Left forelimb (tissue), 1 donor: ENCODE measurements at regions not wholly inside any gene's neighbourhood (a gene's known extent, or its start where the extent isn't known, plus 50 kb on each side); places are given as distances from the start of the nearest gene placed in this dataset.
"Not testable (repeated sequence)": the region's sequence is repeated elsewhere in the genome, so short reads cannot be mapped to it uniquely, and the experiment has no call there.

Experiments used
- DNase-seq: peaks from one replicate; pipeline ENCODE4 v3.0.0-alpha.2; 2018; ENCODE audit warnings: low spot score

DNA sequence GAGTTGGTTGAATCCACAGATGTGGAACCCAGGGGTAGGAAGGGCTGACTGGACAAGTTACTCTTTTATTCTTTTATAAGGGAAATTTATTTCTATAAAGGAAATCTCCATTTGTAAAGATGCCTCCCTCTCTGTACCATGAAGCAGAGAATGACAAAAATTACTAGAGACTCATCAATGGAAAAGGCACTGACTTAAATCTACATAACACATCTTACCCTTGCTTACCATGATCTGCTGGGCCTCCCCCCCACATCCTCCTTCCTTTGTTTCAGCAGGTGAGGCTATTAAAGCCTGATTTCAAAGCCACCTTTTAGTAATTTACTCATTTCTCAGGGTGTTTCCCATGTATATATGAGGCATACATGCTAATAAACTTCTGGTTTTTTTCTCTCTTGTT lies 130.2 kb upstream of the HDDC2 start:
- DNase-seq: no peak

DNA sequence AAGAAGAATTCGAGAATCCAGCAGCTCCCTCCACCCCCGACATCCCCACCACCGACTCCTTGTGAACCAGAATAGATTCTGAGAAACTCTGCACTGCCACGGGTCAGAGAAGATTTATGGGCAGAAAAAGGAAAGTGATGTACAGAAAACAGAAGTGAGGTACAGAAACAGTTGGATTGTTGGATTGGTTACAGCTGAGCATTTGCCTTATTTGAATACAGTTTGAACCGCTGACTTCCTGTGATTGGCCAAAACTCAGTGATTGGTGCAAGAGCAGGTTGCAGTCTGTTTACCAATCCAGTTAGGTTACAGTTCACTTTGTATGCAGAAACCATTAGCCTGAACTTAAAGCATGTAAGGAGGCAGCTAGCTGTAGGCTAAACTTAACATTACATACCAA lies 131.2 kb upstream of the HDDC2 start:
- no peak for DNase-seq

DNA sequence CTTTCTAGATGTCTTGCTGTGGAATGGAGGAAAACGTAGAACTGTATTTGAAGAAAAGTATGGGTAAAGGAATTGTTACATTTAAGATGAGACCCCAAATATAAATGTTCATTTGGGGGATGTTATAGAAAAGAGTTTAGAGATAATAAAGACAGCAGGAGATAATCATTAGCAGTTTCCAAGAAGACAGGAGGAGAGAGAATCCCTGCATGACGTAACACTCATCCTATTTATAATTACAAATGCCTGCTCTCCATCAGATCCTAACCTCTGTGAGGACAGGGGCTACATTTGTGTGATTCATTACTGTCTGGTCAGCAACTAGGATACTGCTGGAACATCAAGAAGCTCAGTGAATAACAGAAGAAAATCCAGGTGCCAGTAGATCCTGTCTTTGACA lies 133.0 kb upstream of the HDDC2 start:
- no peak for DNase-seq

DNA sequence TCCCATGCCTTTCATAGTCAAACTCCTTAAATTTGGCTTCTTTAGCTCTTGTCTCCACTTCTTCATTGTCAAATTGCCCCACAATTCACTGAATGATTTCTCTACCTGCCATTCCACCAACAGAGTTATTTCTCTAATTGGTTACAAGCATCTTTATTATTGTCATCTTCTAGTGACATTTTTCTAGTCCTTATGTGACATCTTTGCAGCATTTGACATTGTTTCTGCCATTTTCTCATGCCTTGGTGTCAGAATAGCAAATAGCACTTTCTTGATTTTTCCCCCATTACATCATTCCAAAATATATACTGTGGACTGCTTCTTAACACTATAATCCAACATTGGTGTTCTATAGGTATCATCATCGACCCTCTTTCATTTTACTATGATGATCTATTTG lies 137.7 kb upstream of the HDDC2 start:
- no peak for DNase-seq

DNA sequence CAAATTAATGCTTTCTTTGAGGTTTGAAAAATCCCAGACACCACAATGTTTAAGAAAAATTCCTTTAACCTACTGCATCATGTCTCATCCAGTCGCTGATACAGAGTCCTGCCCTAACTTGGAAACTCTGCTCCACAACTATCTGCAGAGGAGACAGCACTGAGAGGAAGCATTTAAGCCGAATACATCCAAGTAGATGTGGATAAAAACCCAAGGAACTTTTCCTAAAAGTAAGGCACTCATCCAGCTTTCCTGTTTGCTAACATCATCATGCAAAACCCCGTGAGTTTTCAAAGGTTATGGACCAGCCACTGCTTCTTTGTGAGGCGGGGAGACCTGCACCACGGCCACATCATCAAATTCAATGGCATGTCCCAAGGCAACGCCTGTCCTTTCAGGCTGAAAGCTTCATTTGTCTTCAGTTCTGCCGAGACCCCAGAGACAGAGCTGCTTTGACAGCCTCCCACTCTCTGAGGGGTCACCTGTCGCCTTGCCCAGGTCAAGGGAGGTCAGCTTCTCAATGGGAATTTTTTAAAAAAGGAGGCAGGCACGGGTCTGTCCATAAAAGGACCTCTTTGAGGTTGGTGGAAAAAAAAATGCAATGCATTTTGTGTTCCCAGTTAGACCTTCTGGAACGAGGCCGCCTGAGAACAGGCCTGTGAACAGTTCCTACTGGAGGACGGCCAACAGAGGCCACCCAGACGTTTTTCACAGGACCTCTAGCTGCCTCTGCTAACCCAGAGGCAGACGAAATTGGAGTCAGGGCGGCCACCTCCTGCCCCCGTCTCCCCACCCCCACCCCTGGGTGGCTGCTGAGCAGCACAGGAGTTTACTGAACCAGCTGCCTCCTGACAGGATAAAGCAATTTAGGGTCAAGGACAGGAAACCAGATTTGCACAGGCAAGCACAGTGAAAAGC lies 142.5 kb upstream of the HDDC2 start:
- DNase-seq: no peak

DNA sequence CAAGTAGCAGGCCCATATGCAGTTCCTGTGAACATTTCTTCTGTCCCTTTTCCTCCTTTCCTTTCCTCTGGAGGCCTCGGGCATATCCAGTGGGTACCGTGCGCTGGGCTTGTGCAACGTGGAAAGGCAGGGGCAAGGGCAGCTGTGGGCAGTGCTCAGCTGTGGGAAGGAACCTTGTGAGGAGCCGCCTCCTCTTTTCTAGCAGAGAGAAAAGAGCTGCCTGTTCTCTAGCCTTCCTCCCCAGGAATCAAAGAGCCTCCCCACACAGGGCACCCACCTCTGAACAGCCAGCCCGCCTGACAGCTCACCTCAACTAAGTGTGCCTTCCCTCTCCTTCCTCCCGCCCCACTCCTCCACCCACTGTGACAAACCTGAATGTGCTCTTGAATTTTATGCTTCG lies 143.3 kb upstream of the HDDC2 start:
- DNase-seq: no peak

DNA sequence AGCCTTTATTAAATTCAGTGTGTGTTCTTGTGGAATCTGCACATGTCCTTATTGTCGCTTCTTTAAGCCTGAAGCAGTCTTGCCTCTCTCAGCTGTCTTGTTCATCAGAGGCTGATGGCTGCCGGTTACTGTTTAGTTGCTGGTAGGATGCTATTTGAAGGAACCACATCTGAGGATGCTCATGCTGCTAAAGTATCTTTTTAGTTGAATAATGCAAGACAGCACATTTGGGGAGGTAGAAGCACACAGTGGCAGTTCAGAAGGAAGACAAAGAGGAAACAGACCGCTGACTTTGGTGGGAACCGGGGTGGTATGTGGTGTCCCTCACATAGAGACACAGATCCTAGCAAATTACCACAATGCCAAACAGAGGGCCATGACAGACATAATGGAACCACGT lies 144.2 kb upstream of the HDDC2 start:
- no peak for DNase-seq

DNA sequence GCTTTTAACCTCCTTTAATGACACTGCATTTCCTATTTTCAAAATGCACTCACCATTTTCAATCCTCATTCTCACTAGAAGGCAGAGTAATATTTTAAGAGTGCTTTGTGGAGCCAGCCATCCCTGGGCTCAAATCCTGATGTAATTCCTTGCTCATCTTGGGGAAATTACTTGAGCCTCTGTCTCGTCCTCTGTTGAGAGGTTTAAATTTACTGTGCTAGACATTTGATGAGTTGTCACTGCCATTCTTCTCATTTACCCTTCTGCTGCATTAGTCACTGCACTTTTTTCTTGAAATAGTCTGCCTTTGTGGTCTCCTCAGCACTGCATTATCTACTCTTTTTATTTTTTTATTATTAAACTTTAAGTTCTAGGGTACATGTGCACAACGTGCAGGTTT lies 150.0 kb upstream of the HDDC2 start:
- DNase-seq: no peak

DNA sequence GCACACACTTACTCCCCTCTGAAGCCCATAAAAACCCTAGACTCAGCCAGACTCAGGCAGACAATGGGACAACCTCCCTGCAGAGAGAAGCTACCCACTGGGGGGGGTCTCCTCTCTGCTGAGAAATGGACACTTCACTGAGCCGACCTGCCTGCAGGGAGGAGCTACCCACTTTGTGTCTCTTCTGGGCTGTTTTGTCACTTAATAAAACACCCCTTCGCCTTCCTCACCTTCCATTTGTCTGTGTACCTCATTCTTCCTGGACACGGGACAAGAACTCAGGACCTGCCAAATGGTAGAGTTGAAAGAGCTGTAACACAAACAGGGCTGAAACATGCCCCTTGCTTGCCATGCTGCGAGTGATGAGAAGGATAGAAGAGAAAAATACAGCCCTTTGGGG lies 151.7 kb upstream of the HDDC2 start:
- no peak for DNase-seq

DNA sequence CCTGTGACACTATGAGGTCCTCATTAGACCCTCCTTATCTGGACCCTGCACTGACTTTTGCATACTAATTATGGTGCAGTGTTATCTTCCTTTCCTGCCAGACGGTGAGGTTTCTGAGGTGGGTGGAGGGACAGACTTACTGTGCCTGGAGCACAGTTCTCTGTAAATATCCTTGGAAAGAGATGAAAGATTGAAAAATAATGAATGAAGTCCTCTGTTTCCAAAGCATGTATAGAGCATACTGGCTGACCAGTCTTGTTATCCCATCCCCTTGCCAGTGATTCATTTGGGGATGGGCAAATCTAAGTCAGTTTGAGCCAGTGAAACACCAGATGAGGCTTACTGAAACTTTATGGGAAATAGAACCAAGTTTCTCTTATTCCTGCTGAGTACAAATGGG lies 152.6 kb upstream of the HDDC2 start:
- no peak for DNase-seq

DNA sequence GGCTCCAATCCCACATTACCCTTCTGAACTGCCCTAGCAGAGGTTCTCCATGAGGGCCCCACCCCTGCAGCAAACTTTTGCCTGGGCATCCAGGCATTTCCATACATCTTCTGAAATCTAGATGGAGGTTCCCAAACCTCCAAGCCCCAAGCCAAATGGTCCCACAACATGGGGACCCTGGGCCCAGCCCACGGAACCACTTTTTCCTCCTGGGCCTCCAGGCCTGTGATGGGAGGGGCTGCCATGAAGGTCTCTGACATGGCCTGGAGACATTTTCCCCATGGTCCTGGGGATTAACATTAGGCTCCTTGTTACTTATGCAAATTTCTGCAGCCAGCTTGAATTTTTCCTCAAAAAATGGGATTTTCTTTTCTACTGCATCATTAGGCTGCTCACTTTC lies 156.7 kb upstream of the HDDC2 start:
- DNase-seq: not testable (repeated sequence)

DNA sequence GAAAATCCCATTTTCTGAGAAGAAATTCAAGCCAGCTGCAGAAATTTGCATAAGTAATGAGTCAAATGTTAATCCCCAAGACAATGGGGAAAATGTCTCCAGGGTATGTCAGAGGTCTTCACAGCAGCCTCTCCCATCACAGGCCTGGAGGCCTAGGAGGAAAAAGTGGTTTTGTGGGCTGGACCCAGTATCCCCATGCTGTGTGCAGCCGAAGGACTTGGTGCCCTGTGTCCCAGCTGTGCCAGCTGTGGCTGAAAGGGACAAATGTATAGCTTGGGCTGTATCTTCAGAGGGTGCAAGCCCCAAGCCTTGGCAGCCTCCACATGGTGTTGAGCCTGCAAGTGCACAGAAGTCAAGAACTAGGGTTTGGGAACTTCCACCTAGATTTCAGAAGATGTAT lies 163.6 kb upstream of the HDDC2 start:
- not testable (repeated sequence) for DNase-seq

DNA sequence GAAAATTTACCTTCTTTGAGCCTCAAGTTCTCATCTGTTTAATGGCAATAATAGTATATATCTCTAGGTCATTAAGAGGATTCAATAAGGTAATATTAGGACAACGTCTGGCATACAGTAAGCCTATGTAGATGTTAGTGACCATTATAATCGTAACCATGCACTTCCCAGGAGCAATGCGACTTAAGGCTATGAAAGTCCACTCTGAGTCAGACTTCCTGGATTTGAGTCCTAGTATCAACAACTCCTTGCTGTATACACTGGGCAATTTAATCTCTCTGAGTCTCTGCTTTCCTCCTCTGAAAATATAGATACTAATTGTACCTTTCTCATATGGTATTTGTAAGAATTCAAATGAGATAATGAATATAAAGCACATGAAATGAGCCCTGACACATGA lies 168.1 kb upstream of the HDDC2 start:
- no peak for DNase-seq

DNA sequence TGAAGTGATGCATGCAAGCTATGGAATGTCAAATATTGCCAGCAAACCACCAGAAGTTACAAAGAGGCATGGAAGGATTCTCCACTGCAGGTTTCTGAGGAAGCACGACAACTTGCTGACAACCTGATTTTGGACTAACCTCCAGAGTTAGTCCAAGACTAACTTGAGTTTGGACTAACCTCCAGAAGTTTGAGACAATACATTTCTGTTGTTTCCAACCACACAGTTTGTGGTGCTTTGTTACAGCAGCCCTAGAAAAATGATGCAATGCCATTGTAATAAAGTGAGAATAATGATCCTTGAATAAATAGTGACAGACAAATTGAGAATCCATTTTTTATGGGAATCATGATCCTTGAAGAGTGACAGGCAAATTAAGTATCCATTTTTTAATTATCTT lies 169.9 kb upstream of the HDDC2 start:
- DNase-seq: no peak

DNA sequence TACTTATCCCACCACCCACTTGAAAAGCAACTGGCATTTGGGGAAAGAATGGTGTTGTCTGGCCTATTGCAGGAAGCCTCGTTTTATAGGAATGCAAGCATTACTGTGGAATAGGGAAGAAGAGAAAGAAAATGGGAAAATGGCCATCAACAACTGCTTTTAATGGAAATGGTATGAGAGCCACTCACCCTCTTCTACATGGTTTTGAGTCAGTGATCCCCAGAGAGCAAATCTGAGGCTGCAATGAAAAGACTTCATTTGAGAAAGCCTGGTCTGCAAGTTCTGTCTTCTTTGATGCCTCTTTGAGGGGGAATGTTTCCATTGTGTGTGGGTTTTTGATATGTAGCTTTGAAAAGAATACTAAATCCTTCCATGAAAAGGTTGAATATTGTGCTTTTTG lies 172.3 kb upstream of the HDDC2 start:
- no peak for DNase-seq

DNA sequence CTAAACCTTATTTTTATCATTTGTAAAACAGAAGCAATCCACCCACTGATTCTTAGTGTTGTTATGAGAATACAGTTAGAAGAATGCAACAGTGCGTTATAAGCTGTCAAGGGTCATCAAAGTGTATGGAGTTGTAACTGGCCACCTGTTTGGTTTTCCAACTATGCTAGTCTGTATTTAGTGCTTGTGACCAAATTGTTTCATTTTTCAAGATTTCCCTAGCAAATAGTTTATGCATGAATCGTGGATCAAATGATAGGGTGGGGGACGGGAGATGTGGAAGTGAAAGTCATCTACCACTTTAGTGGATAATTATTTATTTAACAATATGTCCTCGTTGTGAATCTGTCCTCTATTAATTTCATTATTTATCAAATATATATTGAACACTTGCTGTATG lies 175.4 kb upstream of the HDDC2 start:
- no peak for DNase-seq

DNA sequence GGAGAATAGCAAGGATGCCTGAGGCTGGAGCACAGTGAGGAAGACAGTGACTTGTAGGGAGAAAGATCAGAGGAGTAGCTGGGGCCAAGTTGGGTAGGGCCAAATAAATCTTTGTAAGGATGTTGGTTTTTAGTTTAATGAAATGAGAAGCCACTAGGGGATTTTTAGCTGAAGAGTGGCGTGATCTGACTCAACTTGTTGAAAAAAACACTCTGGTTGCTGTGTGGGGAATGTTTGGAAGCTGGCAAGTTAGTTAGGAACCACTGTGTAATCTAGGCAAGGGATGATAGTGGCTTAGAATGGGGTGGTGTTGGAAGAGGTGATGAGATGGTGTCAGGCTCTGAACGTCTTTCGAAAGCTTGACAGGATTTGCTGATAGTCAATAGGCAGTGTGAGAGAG lies 176.1 kb upstream of the HDDC2 start:
- no peak for DNase-seq

DNA sequence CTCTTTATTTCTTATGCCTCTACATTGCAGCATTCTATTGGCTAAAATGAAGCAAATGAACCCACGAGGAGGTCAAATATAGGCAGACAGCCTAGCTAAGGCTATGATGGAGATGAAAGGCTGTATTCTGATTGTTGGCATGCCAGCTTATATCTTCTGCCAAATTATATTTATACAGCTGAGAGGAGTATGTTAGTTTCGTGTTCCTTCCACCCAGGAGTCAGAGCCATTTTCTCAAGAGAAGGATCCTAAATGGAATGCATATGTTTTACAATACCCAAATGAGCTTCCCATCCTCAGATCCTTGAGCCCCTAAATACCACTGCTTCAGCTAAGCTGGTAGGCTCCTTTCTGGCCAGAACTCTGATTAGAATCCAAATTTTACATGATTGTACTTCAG lies 178.4 kb upstream of the HDDC2 start:
- no peak for DNase-seq

DNA sequence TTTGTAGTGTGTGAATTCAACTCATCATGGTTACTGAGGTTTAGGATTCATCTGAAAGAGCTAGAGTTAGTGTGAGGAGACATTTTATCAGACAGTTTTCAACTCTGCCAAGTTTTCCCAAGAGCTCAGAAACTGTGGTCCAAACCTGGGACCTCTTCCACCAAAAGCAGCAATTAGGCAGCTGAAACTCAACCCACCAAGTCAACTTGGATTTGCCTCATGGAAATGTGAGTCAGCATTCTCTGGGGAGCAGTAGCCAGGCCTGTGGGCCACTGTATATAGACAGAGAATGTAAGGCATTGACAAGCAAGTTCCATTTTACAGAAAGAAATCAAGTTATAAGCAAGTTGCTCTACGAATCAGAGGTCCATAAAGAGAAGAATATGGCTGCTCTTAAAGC lies 178.8 kb upstream of the HDDC2 start:
- DNase-seq: no peak

DNA sequence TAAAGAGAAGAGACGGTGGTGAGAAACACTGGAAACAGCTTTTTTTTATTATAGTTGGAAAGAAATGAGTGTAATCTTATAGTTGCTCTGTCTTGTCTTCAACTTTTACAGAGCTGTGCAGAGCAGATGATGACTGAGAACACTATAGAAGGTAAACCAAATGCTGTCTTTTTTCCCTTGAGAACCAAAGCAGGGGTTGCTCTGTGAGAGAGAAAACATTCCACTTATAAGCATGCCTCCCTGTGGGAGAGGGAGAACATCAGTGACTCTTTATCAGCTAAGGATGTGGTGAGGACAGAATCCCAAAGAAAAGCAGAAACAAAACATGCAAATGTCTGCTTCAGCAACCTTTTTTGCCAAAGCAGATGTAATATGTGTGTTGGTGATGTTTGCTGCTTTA lies 179.3 kb upstream of the HDDC2 start:
- DNase-seq: no peak

DNA sequence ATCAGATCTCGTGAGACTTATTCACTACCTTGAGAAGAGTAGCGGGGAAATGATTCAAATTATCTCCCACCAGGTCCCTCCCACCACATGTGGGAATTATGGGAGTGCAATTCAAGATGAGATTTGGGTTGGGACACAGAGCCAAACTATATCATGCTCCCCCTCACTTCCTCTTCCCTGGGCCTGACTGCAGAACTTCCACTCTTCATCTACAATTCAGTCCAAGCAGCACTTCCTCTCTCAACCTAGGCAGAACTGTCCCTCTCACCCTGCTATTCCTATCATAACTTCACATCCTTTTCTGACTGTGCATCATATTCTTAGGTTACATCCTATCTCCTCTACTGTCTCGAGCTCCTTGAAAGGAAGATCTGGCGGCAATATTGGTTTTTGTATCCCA lies 184.0 kb upstream of the HDDC2 start:
- DNase-seq: no peak

DNA sequence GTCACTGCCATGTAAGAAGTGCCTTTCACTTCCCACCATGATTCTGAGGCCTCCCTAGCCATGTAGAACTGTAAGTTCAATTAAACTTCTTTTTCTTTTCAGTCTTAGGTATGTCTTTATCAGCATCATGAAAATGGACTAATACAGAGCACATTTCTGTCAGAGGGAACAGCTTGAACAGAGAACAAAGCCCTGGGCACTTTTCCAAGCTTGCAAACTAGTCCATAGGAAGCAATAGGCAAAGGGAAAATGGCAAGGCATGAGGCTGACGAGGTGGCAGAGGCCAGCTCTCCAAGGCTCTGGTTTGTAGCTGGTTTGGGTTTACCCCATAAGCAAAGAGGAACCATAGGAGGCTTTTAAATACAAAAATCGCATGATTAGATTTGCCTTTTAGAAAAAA lies 185.1 kb upstream of the HDDC2 start:
- DNase-seq: no peak

DNA sequence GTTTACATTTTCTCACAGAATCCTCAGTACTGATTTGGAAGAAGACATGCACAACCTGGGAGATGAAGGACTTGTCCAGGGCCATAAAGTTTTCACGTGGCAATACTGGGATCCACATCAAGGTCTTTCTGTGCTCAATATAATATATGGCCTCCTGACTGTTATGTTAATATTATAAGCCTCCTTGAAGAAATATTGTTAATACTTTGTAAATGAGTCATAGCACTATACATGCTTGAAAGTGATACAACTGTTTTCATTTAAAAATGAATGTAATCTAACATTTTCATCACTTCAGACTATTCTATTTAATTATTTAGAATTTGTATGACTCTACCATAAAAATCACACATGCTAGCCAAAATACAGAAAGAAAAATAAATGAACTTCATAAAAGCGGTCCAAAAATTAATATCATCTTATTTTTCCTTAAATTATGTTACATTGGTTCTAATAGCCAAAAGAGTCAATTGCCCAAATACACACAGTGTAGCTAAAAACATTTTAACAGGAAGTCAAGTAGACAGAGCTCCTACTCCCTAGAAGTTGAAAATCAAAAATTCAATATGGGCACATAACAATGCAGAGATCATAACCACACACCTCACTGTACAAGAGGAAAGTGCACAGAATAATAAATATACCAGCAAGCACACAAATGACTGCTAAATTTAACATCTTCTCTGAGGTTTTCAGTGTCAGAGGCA lies 188.0 kb upstream of the HDDC2 start:
- DNase-seq: no peak
